Prostate gland (tissue), 2 donors: ENCODE measurements at regions not wholly inside any gene's neighbourhood (a gene's known extent, or its start where the extent isn't known, plus 50 kb on each side); places are given as distances from the start of the nearest gene placed in this dataset.

Experiments used
- DNase-seq: peaks from one replicate; pipeline ENCODE4 v3.0.0-alpha.2; 2019; ENCODE audit warnings: low spot score
- H3K27ac ChIP-seq, 2 donors: fragments of 200-600 bp; sonication (generic); 2 replicates each; pipeline ENCODE4 v1.5.1; 2017 to 2019
- H3K27me3 ChIP-seq: fragments of 200-600 bp; sonication (generic); replicated peaks from 2 replicates; pipeline ENCODE4 v1.5.1; 2019; ENCODE audit not compliant: insufficient read depth
- H3K36me3 ChIP-seq, 2 donors: fragments of 200-600 bp; sonication (generic); 1 replicate in 1 of 2; 2 replicates in 1 of 2; pipeline versions ENCODE4 v1.5.1 to v1.8.1; 2017 to 2019
- H3K4me1 ChIP-seq: fragments of 200-600 bp; sonication (generic); replicated peaks from 2 replicates; pipeline ENCODE4 v1.5.1; 2019
- H3K4me3 ChIP-seq, 2 donors: fragments of 200-600 bp; sonication (generic); 2 replicates each; pipeline ENCODE4 v1.5.1; 2017 to 2019
- H3K9me3 ChIP-seq: fragments of 200-600 bp; sonication (generic); 2 replicates; pipeline ENCODE4 v1.5.1; 2017
- CTCF ChIP-seq, 4 experiments: fragments of 200-600 bp in 2 of 4; fragments of 450-650 bp in 2 of 4; sonication (generic) in 2 of 4; IDR thresholded peaks; 1 replicate in 3 of 4; 2 replicates in 1 of 4; pipeline ENCODE4 v1.5.1; 2016 to 2019; ENCODE audit warnings: antibody characterized with exemption in 4 of 4, mild to moderate bottlenecking in 2 of 4, moderate library complexity in 2 of 4
- POLR2A ChIP-seq: fragments of 450-650 bp; IDR thresholded peaks from one replicate; pipeline ENCODE4 v1.6.1; 2016; ENCODE audit warnings: antibody characterized with exemption, mild to moderate bottlenecking
- POLR2AphosphoS5 ChIP-seq: sonication (generic); formaldehyde crosslinking; IDR thresholded peaks from one replicate; pipeline ENCODE4 v1.6.1; 2017; ENCODE audit warnings: antibody characterized with exemption
- WGBS: methylation state at CpG from one replicate; pipeline ENCODE4 v1.1.5; 2018; 5-methylcytosine and 5-hydroxymethylcytosine counted together
- intact Hi-C: fragments of 100-400 bp; cut with DNase I; formaldehyde crosslinking; loops from one replicate; pipeline ENCODE4 v1.14.2; 2022

- no peaks in the 10 kb centered on the region for H3K9me3 ChIP-seq
- H3K27ac ChIP-seq = no peak overlapping the region
- 28% methylated on average over 4 of the region's 4 CpGs for WGBS
- DNase-seq = no peak
- no peak overlapping the region for H3K4me3 ChIP-seq
- H3K4me1 ChIP-seq = no peaks in the 10 kb centered on the region
- no peaks in the 10 kb centered on the region for H3K27me3 ChIP-seq
- intact Hi-C loops = no loop called here
- TF ChIP-seq POLR2AphosphoS5 (no peak), POLR2A (no peak), CTCF (IDR thresholded peaks at IDR 0.05) (no peak)
- H3K36me3 ChIP-seq = no peaks in the 10 kb centered on the region
These were observed 54.7 kb downstream of the ASCL1 start for GRCh38 chr12:103011974-103012763.

GRCh38 chr12:103012884-103013283 lies 55.4 kb downstream of the ASCL1 start:
- 15% methylated on average over 8 of the region's 8 CpGs for WGBS
- no peak for DNase-seq
- Histone ChIP-seq H3K4me1 (no peaks in the 10 kb centered on the region), H3K4me3 (no peak overlapping the region), H3K36me3 (no peaks in the 10 kb centered on the region), H3K27me3 (no peaks in the 10 kb centered on the region), H3K9me3 (no peaks in the 10 kb centered on the region), H3K27ac (no peak overlapping the region)
- TF ChIP-seq POLR2AphosphoS5 (no peak), POLR2A (no peak), CTCF (IDR thresholded peaks at IDR 0.05) (no peak)
- intact Hi-C loops = no loop called here

- TF ChIP-seq CTCF (IDR thresholded peaks at IDR 0.05) (no peak), POLR2A (no peak), POLR2AphosphoS5 (no peak)
- Histone ChIP-seq H3K4me1 (no peaks in the 10 kb centered on the region), H3K36me3 (no peaks in the 10 kb centered on the region), H3K9me3 (no peaks in the 10 kb centered on the region), H3K27ac (no peak overlapping the region), H3K27me3 (no peaks in the 10 kb centered on the region), H3K4me3 (no peak overlapping the region)
- intact Hi-C loops = no loop called here
- no peak for DNase-seq
- WGBS = 39% methylated on average over 9 of the region's 9 CpGs
These were observed 56.3 kb downstream of the ASCL1 start for GRCh38 chr12:103013741-103014300.

- Histone ChIP-seq H3K4me1 (no peaks in the 10 kb centered on the region), H3K4me3 (no peak overlapping the region), H3K9me3 (no peaks in the 10 kb centered on the region), H3K27ac (no peak overlapping the region), H3K27me3 (no peaks in the 10 kb centered on the region), H3K36me3 (no peaks in the 10 kb centered on the region)
- intact Hi-C loops = no loop called here
- no peak for TF ChIP-seq POLR2A
- no peak for TF ChIP-seq POLR2AphosphoS5
- no peak for TF ChIP-seq CTCF (IDR thresholded peaks at IDR 0.05)
- DNase-seq = no peak
These were observed 58.9 kb downstream of the ASCL1 start for GRCh38 chr12:103016381-103016780.

GRCh38 chr12:103020839-103021238 lies 63.4 kb downstream of the ASCL1 start:
- Histone ChIP-seq H3K27me3 (no peaks in the 10 kb centered on the region), H3K4me3 (no peak overlapping the region), H3K9me3 (no peaks in the 10 kb centered on the region), H3K4me1 (no peaks in the 10 kb centered on the region), H3K36me3 (no peaks in the 10 kb centered on the region), H3K27ac (no peak overlapping the region)
- 55% methylated on average over 1 of the region's 1 CpG for WGBS
- intact Hi-C loops = no loop called here
- no peak for DNase-seq
- TF ChIP-seq POLR2A (no peak), CTCF (IDR thresholded peaks at IDR 0.05) (no peak)
